MM.1S (cell line): ENCODE measurements at regions not wholly inside any gene's neighbourhood (a gene's known extent, or its start where the extent isn't known, plus 50 kb on each side); places are given as distances from the start of the nearest gene placed in this dataset.

Experiments used
- DNase-seq: peaks from one replicate; pipeline ENCODE4 v3.0.0-alpha.2; 2015
- H2AFZ ChIP-seq: fragments of 300-600 bp; sonication (generic); 2 replicates; pipeline ENCODE4 v1.6.0; 2016; ENCODE audit warnings: antibody characterized with exemption, low read length
- H3F3A ChIP-seq: fragments of 300-600 bp; sonication (generic); 2 replicates; pipeline ENCODE4 v1.6.1; 2016; ENCODE audit warnings: mild to moderate bottlenecking, antibody characterized with exemption, low read length, moderate library complexity, mixed read lengths; ENCODE audit not compliant: insufficient read depth
- H3K27ac ChIP-seq: fragments of 300-600 bp; sonication (generic); 2 replicates; pipeline ENCODE4 v1.5.1; 2016; ENCODE audit warnings: mild to moderate bottlenecking, low read length
- H3K27me3 ChIP-seq: fragments of 300-600 bp; sonication (generic); replicated peaks from 2 replicates; pipeline ENCODE4 v1.6.0; 2016; ENCODE audit warnings: low read length; ENCODE audit not compliant: insufficient read depth
- H3K36me3 ChIP-seq: fragments of 300-600 bp; sonication (generic); replicated peaks from 2 replicates; pipeline ENCODE4 v1.6.1; 2016; ENCODE audit warnings: mild to moderate bottlenecking, low read length, mixed read lengths; ENCODE audit not compliant: insufficient read depth
- H3K4me1 ChIP-seq: fragments of 300-600 bp; sonication (generic); 2 replicates; pipeline ENCODE4 v1.6.1; 2016; ENCODE audit warnings: low read length, mixed read lengths
- H3K4me2 ChIP-seq: fragments of 300-600 bp; sonication (generic); 2 replicates; pipeline ENCODE4 v1.6.0; 2016; ENCODE audit warnings: low read depth, low read length
- H3K4me3 ChIP-seq: fragments of 300-600 bp; sonication (generic); 2 replicates; pipeline ENCODE4 v1.5.1; 2016; ENCODE audit warnings: low read length, mixed read lengths
- H3K79me2 ChIP-seq: fragments of 300-600 bp; sonication (generic); 2 replicates; pipeline ENCODE4 v1.6.1; 2016; ENCODE audit warnings: mixed run types, low read length, mixed read lengths
- H3K9ac ChIP-seq: fragments of 300-600 bp; sonication (generic); 2 replicates; pipeline ENCODE4 v1.6.1; 2016; ENCODE audit warnings: low read length, mixed read lengths
- H3K9me2 ChIP-seq: fragments of 300-600 bp; sonication (generic); replicated peaks from 2 replicates; pipeline ENCODE4 v1.6.1; 2016; ENCODE audit warnings: mild to moderate bottlenecking, low read length, mixed read lengths; ENCODE audit not compliant: insufficient read depth
- H3K9me3 ChIP-seq: fragments of 300-600 bp; sonication (generic); replicated peaks from 2 replicates; pipeline ENCODE4 v1.6.1; 2016; ENCODE audit warnings: mild to moderate bottlenecking, low read length, mixed read lengths; ENCODE audit not compliant: insufficient read depth
- H4K20me1 ChIP-seq: fragments of 300-600 bp; sonication (generic); 2 replicates; pipeline ENCODE4 v1.6.1; 2016; ENCODE audit warnings: mild to moderate bottlenecking, low read length, moderate library complexity, mixed read lengths; ENCODE audit not compliant: insufficient read depth
- CTCF ChIP-seq: fragments of 300-600 bp; sonication (generic); IDR thresholded peaks from 2 replicates; pipeline ENCODE4 v1.5.1; 2016; ENCODE audit warnings: antibody characterized with exemption, low read length, mixed read lengths
- EZH2 ChIP-seq: fragments of 300-600 bp; sonication (generic); optimal IDR thresholded peaks from 2 replicates; pipeline ENCODE3; 2017; ENCODE audit warnings: low read depth, mild to moderate bottlenecking, antibody characterized with exemption, low read length, mixed read lengths
- EZH2phosphoT487 ChIP-seq: fragments of 300-600 bp; sonication (generic); IDR thresholded peaks from 2 replicates; pipeline ENCODE4 v1.6.1; 2018; ENCODE audit warnings: antibody characterized with exemption, low read length

- Histone ChIP-seq H3K9me2 (no peaks in the 10 kb centered on the region), H3K27me3 (no peaks in the 10 kb centered on the region), H3K4me2 (no peak overlapping the region), H3K4me1 (no peaks in the 10 kb centered on the region), H3K79me2 (no peaks in the 10 kb centered on the region), H3K27ac (no peak overlapping the region), H2AFZ (no peak overlapping the region), H3K4me3 (no peak overlapping the region), H3F3A (no peaks in the 10 kb centered on the region), H3K9me3 (no peaks in the 10 kb centered on the region), H3K36me3 (no peaks in the 10 kb centered on the region), H4K20me1 (no peaks in the 10 kb centered on the region), H3K9ac (no peak overlapping the region)
- no peak for DNase-seq
- TF ChIP-seq CTCF (no peak), EZH2phosphoT487 (no peak), EZH2 (no peak)
These were observed 124.7 kb upstream of the TNPO1 start for GRCh38 chr5:72691751-72692150.

GRCh38 chr5:72688916-72689315 lies 127.5 kb upstream of the TNPO1 start:
- Histone ChIP-seq H3K4me1 (no peaks in the 10 kb centered on the region), H3K36me3 (no peaks in the 10 kb centered on the region), H3K9me2 (no peaks in the 10 kb centered on the region), H3F3A (no peaks in the 10 kb centered on the region), H3K9me3 (no peaks in the 10 kb centered on the region), H3K79me2 (no peaks in the 10 kb centered on the region), H3K27ac (no peak overlapping the region), H2AFZ (no peak overlapping the region), H3K4me2 (no peak overlapping the region), H3K9ac (no peak overlapping the region), H3K4me3 (no peak overlapping the region), H3K27me3 (no peaks in the 10 kb centered on the region), H4K20me1 (no peaks in the 10 kb centered on the region)
- DNase-seq = no peak
- TF ChIP-seq EZH2phosphoT487 (no peak), CTCF (no peak), EZH2 (no peak)

GRCh38 chr5:72687288-72687687 lies 129.2 kb upstream of the TNPO1 start:
- H3K4me1 ChIP-seq = no peaks in the 10 kb centered on the region
- no peaks in the 10 kb centered on the region for H3K36me3 ChIP-seq
- no peaks in the 10 kb centered on the region for H3K79me2 ChIP-seq
- H3K9ac ChIP-seq = no peak overlapping the region
- TF ChIP-seq CTCF (no peak), EZH2phosphoT487 (no peak)
- no peak overlapping the region for H3K27ac ChIP-seq
- no peak for DNase-seq
- no peak overlapping the region for H2AFZ ChIP-seq
- H3F3A ChIP-seq = no peaks in the 10 kb centered on the region
- H3K4me3 ChIP-seq = no peak overlapping the region
- H3K9me3 ChIP-seq = no peaks in the 10 kb centered on the region
- H3K27me3 ChIP-seq = no peaks in the 10 kb centered on the region
- no peak overlapping the region for H3K4me2 ChIP-seq
- H3K9me2 ChIP-seq = no peaks in the 10 kb centered on the region
- H4K20me1 ChIP-seq = no peaks in the 10 kb centered on the region
